T-cell (primary cell): ENCODE measurements at regions not wholly inside any gene's neighbourhood (a gene's known extent, or its start where the extent isn't known, plus 50 kb on each side); places are given as distances from the start of the nearest gene placed in this dataset.
"Not testable (repeated sequence)": the region's sequence is repeated elsewhere in the genome, so short reads cannot be mapped to it uniquely, and the experiment has no call there.

ENCODE experiments used
- ATAC-seq, 4 experiments: fragments of 200-7000 bp in 3 of 4; fragments of 150-1000 bp in 1 of 4; cut with Tn5 transposase; replicated peaks in 1 of 4; 1 replicate in 3 of 4; 2 replicates in 1 of 4; pipeline ENCODE4 v1.10.0; 2021; ENCODE audit warnings: moderate library complexity in 3 of 4, mild to moderate bottlenecking in 2 of 4, moderate number of reproducible peaks in 1 of 4
- CTCF ChIA-PET, 2 donors: fragments of 300-600 bp; sonication (Branson Sonifier 250); formaldehyde crosslinking; loops; one replicate each; lab custom pipeline; 2022; ENCODE audit warnings: antibody characterized with exemption in 2 of 2; lab: Charles Lee
- POLR2A ChIA-PET, 2 donors: fragments of 300-600 bp; sonication (Branson Sonifier 250); formaldehyde crosslinking; loops; one replicate each; lab custom pipeline; 2022; ENCODE audit warnings: antibody characterized with exemption in 2 of 2; lab: Charles Lee
- DNase-seq, 35 experiments: peaks; one replicate each; pipeline versions ENCODE4 v3.0.0 to v3.0.0-alpha.2; 2013 to 2023
- H3K27ac ChIP-seq: one replicate; pipeline ENCODE4 v1.5.1; 2013; ENCODE audit warnings: low read length
- H3K27me3 ChIP-seq, 2 experiments: replicated peaks in 1 of 2; 1 replicate in 1 of 2; 2 replicates in 1 of 2; pipeline versions ENCODE4 v1.6.1 to v1.7.0; 2013; ENCODE audit warnings: low read length in 1 of 2, mixed read lengths in 1 of 2; ENCODE audit not compliant: control insufficient read depth in 2 of 2, insufficient read depth in 2 of 2; ENCODE audit errors: extremely low read depth in 1 of 2
- H3K36me3 ChIP-seq, 2 donors: 1 replicate in 1 of 2; 2 replicates in 1 of 2; pipeline versions ENCODE4 v1.6.1 to v1.7.0; 2013; ENCODE audit warnings: low read length in 1 of 2; ENCODE audit not compliant: control insufficient read depth in 2 of 2, insufficient read depth in 1 of 2; ENCODE audit errors: extremely low read depth in 1 of 2
- H3K4me1 ChIP-seq, 2 experiments: 1 replicate in 1 of 2; 2 replicates in 1 of 2; pipeline versions ENCODE4 v1.6.1 to v1.7.0; 2013; ENCODE audit warnings: low read length in 2 of 2, mixed read lengths in 1 of 2; ENCODE audit not compliant: insufficient read depth in 2 of 2, control insufficient read depth in 1 of 2; ENCODE audit errors: extremely low read depth in 1 of 2
- H3K4me3 ChIP-seq, 2 donors: 1 replicate in 1 of 2; 2 replicates in 1 of 2; pipeline versions ENCODE4 v1.5.1 to v1.7.0; 2013; ENCODE audit warnings: mild to moderate bottlenecking in 2 of 2, low read length in 1 of 2, moderate library complexity in 1 of 2; ENCODE audit not compliant: control insufficient read depth in 1 of 2; ENCODE audit errors: extremely low read depth in 1 of 2
- H3K9me3 ChIP-seq: 2 replicates; pipeline ENCODE4 v1.7.0; 2013
- H3K27ac Mint-ChIP-seq, 2 donors: one replicate each; pipeline ENCODE4 v1.8.0; 2020 to 2021; ENCODE audit warnings: mild to moderate bottlenecking in 2 of 2, mixed read lengths in 2 of 2
- H3K27me3 Mint-ChIP-seq, 2 donors: one replicate each; pipeline ENCODE4 v1.8.0; 2021 to 2022; ENCODE audit warnings: mixed read lengths in 2 of 2
- H3K36me3 Mint-ChIP-seq: one replicate; pipeline ENCODE4 v1.8.0; 2021; ENCODE audit warnings: mixed read lengths
- H3K4me1 Mint-ChIP-seq, 3 donors: one replicate each; pipeline ENCODE4 v1.8.0; 2020 to 2022; ENCODE audit warnings: mixed read lengths in 3 of 3, mild to moderate bottlenecking in 1 of 3
- H3K4me3 Mint-ChIP-seq, 3 donors: one replicate each; pipeline ENCODE4 v1.8.0; 2020 to 2022; ENCODE audit warnings: mild to moderate bottlenecking in 3 of 3, mixed read lengths in 3 of 3, moderate library complexity in 3 of 3
- H3K9me3 Mint-ChIP-seq, 3 donors: one replicate each; pipeline ENCODE4 v1.8.0; 2020 to 2022; ENCODE audit warnings: mixed read lengths in 3 of 3
- WGBS: methylation state at CpG from one replicate; pipeline ENCODE4 v1.1.5; 2013; ENCODE audit warnings: missing lambda C conversion rate; ENCODE audit not compliant: insufficient coverage; 5-methylcytosine and 5-hydroxymethylcytosine counted together

DNA sequence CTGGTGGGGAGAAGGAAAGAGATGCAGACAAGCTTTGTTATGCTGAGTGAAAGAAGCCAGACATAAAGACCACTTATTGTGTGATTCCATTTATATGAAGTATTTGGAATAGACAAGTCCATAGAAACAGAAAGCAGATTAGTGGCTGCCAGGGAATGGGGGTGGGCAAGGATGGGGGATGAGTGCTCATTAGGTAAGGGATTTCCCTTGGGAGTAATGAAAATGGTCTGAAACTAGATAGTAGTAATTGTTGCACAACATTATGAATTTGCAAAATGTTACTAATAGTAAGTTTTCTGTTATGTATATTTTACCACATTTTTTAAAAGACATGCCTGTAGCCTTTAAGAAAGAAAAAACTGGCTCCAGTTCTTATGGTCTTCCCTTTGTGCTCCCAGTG, 154.9 kb downstream of the LNPK start:
- POLR2A ChIA-PET: no interaction called here
- Histone ChIP-seq H3K27me3 (no peaks in the 10 kb centered on the region), H3K36me3 (no peaks in the 10 kb centered on the region), H3K9me3 (no peaks in the 10 kb centered on the region), H3K4me3 (no peak overlapping the region), H3K4me1 (no peaks in the 10 kb centered on the region), H3K27ac (no peak overlapping the region)
- Mint-ChIP-seq H3K4me1 (no peaks in the 10 kb centered on the region), H3K27ac (no peak overlapping the region), H3K4me3 (no peak overlapping the region), H3K36me3 (no peaks in the 10 kb centered on the region), H3K27me3 (peaks cover 8 to 31% of the 10 kb centered on the region in 2 donors), H3K9me3 (peaks cover 0 to 6% (median 0%) of the 10 kb centered on the region in 3 donors)
- CTCF ChIA-PET: no interaction called here
- ATAC-seq (no peak), DNase-seq (no peak)

DNA sequence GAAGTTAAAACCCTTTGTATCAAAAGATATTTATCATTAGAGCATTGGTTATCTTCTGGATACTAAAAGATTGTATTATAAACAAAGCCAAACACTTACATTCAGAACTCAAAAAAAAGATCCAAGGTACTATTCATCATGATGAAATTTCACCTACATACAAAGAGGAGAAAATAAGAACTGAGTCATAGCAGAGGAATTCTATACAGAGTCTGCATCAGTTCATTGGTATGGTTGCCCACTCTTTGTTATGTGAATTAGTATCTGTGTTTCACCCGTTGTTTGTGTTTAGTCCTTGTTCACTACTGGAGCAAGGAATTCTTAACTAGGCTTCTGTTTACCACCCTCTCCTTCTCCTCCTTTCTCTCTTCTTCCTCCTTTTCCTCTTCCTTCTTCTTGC, 157.9 kb downstream of the LNPK start:
- no peaks in the 10 kb centered on the region for H3K4me1 ChIP-seq
- Mint-ChIP-seq H3K4me1 (no peaks in the 10 kb centered on the region), H3K9me3 (peaks cover 0 to 6% (median 0%) of the 10 kb centered on the region in 3 donors), H3K4me3 (no peak overlapping the region), H3K27ac (no peak overlapping the region), H3K27me3 (peaks cover 16 to 31% of the 10 kb centered on the region in 2 donors), H3K36me3 (no peaks in the 10 kb centered on the region)
- DNase-seq: no peak
- no peak overlapping the region for H3K27ac ChIP-seq
- no peaks in the 10 kb centered on the region for H3K9me3 ChIP-seq
- no peak overlapping the region for H3K4me3 ChIP-seq
- no peaks in the 10 kb centered on the region for H3K27me3 ChIP-seq
- no CpG with 5 or more reads among the region's 1 CpG for WGBS
- ATAC-seq: no peak
- ChIA-PET CTCF (no interaction called here), POLR2A (no interaction called here)
- H3K36me3 ChIP-seq: no peaks in the 10 kb centered on the region

DNA sequence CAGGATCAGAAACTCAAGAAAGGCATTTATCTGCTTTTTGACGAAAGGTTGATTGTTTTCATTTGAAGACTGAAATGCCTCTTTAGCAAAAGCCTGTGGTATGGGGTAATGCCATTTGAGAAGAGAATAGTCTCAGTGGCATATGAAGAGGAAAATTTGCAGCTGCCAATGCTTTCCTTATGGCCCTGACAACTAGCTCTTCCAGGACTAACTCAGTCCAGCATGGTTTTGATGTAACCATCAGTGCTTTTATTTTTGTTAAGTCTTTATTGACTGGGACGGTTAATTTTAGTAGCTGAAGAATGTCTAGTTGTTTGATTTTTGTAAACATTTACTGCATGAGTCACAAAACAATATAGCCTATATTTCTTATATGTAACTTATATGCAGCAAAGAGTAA, 158.4 kb downstream of the LNPK start:
- Histone ChIP-seq H3K27me3 (no peaks in the 10 kb centered on the region), H3K4me3 (no peak overlapping the region), H3K36me3 (no peaks in the 10 kb centered on the region), H3K9me3 (no peaks in the 10 kb centered on the region), H3K4me1 (no peaks in the 10 kb centered on the region), H3K27ac (no peak overlapping the region)
- POLR2A ChIA-PET: no interaction called here
- DNase-seq: no peak
- no peaks in the 10 kb centered on the region for H3K36me3 Mint-ChIP-seq
- WGBS: 100% methylated on average over 1 of the region's 2 CpGs
- no peak overlapping the region for H3K27ac Mint-ChIP-seq
- H3K4me1 Mint-ChIP-seq: no peaks in the 10 kb centered on the region
- H3K4me3 Mint-ChIP-seq: no peak overlapping the region
- no peak for ATAC-seq
- H3K9me3 Mint-ChIP-seq: peaks cover 0 to 6% (median 0%) of the 10 kb centered on the region in 3 donors
- CTCF ChIA-PET: no interaction called here
- peaks cover 16 to 35% of the 10 kb centered on the region in 2 donors for H3K27me3 Mint-ChIP-seq

DNA sequence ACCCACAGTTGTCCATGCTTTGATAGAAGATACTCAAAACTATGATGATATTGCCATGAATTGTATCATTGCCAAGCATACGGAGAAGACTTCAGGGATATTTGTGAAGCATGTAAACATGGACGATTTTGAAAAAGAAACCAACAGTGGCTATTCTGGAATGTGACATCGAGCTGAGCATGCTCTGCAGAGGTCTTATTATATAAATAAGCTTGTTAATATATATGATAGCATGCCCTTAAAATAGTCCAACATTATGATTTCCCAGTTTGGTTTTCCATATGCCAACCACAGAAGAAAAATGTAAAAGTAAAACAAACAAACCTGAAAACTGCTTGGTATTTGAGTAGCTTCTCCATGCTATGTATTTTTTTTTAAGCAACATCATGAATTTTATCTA, 159.1 kb downstream of the LNPK start:
- no peak overlapping the region for H3K4me3 Mint-ChIP-seq

DNA sequence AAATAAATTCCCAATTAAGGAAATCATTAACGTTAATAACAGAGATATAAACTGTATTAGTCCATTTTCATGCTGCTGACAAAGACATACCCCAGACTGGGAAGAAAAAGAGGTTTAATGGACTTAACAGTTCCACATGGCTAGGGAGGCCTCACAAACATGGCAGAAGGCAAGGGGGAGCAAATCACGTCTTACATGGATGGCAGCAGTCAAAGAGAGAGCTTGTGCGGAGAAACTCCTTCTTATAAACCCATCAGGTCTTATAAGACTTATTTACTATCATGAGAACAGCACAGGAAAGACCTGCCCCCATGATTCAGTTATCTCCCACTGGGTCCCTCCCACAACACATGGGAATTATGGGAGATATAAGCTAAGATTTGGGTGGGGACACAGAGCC, 161.3 kb downstream of the LNPK start:
- H3K36me3 ChIP-seq, H3K9me3 ChIP-seq, H3K9me3 Mint-ChIP-seq, H3K27ac ChIP-seq, ATAC-seq, H3K4me3 Mint-ChIP-seq, H3K4me1 ChIP-seq, DNase-seq, H3K27ac Mint-ChIP-seq, H3K36me3 Mint-ChIP-seq, H3K4me1 Mint-ChIP-seq, CTCF ChIA-PET, POLR2A ChIA-PET, H3K27me3 ChIP-seq, H3K4me3 ChIP-seq: not testable (repeated sequence)
- 67% methylated on average over 1 of the region's 3 CpGs for WGBS
- H3K27me3 Mint-ChIP-seq: peaks cover 9 to 29% of the 10 kb centered on the region in 2 donors

More for the DNA sequence above, 159.1 kb downstream of the LNPK start:
- Histone ChIP-seq H3K4me3 (no peak overlapping the region), H3K27ac (no peak overlapping the region), H3K36me3 (no peaks in the 10 kb centered on the region), H3K9me3 (no peaks in the 10 kb centered on the region), H3K4me1 (no peaks in the 10 kb centered on the region), H3K27me3 (no peaks in the 10 kb centered on the region)
- Mint-ChIP-seq H3K27ac (no peak overlapping the region), H3K4me1 (no peaks in the 10 kb centered on the region), H3K9me3 (peaks cover 0 to 1% (median 0%) of the 10 kb centered on the region in 3 donors), H3K36me3 (no peaks in the 10 kb centered on the region), H3K27me3 (peaks cover 16 to 33% of the 10 kb centered on the region in 2 donors)
- ChIA-PET POLR2A (interaction anchor here in 1 of 2 donors (0.6 kb wide), 1 partner anchor 55 kb away, joined by 3 read pairs; no protein-coding TSS in a partner anchor), CTCF (no interaction called here)
- DNase-seq (no peak), ATAC-seq (no peak)
- 0% methylated on average over 1 of the region's 3 CpGs for WGBS

DNA sequence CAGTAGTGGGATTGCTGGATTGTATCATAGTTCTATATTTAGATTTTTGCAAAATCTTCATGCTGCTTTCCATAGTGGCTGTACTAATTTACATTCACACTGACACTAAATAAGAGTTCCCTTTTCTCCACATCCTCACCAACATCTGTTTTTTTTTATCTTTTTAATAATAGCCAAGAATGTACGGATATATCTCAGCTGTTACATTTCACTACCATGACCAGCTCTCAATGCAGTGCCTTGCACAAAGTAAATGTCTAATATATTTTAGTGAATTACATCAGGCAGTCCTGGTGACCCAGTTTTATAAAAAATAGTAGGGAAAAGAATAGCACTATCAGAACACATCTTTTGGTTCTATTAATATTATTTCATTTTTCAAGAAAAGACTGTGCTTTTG, 161.8 kb downstream of the LNPK start:
- no peaks in the 10 kb centered on the region for H3K4me1 ChIP-seq
- no peaks in the 10 kb centered on the region for H3K27me3 ChIP-seq
- no peaks in the 10 kb centered on the region for H3K9me3 ChIP-seq
- H3K36me3 Mint-ChIP-seq: no peaks in the 10 kb centered on the region
- CTCF ChIA-PET: no interaction called here
- no peak overlapping the region for H3K27ac ChIP-seq
- no CpG with 5 or more reads among the region's 1 CpG for WGBS
- H3K4me3 ChIP-seq: no peak overlapping the region
- H3K27ac Mint-ChIP-seq: no peak overlapping the region
- H3K4me1 Mint-ChIP-seq: no peaks in the 10 kb centered on the region
- POLR2A ChIA-PET: no interaction called here
- ATAC-seq: no peak
- no peak overlapping the region for H3K4me3 Mint-ChIP-seq
- H3K9me3 Mint-ChIP-seq: no peaks in the 10 kb centered on the region
- peaks cover 11 to 26% of the 10 kb centered on the region in 2 donors for H3K27me3 Mint-ChIP-seq
- H3K36me3 ChIP-seq: no peaks in the 10 kb centered on the region
- DNase-seq: no peak

DNA sequence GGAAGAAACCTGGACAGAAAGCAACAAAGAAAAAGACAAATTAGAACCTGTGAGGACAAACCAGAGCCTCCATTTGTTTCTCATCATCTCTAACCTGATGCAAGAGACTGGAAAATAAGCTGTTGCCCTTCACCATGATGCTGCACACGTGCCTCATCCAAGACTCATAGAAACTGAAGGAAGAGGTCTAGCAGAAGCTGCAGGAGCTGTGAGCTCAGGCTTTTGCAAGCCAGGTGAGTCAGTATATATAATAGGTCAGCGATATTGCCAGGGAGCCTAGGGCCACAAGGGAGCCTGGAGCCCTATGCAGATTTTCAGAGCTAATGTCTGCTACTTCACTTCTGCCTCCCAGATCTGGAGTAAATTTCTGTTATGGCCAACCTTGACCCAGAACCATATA, 163.1 kb downstream of the LNPK start:
- WGBS: 100% methylated on average over 1 of the region's 2 CpGs
- CTCF ChIA-PET: no interaction called here

More for the DNA sequence above, 163.1 kb downstream of the LNPK start:
- H3K36me3 Mint-ChIP-seq: no peaks in the 10 kb centered on the region
- DNase-seq (no peak), ATAC-seq (no peak)
- H3K4me1 Mint-ChIP-seq: no peaks in the 10 kb centered on the region
- H3K27ac Mint-ChIP-seq: no peak overlapping the region
- H3K9me3 Mint-ChIP-seq: no peaks in the 10 kb centered on the region
- H3K9me3 ChIP-seq: no peaks in the 10 kb centered on the region
- no peak overlapping the region for H3K4me3 Mint-ChIP-seq
- peaks cover 13 to 27% of the 10 kb centered on the region in 2 donors for H3K27me3 Mint-ChIP-seq
- no peaks in the 10 kb centered on the region for H3K27me3 ChIP-seq
- no peaks in the 10 kb centered on the region for H3K36me3 ChIP-seq
- no peak overlapping the region for H3K27ac ChIP-seq
- H3K4me1 ChIP-seq: no peaks in the 10 kb centered on the region
- POLR2A ChIA-PET: no interaction called here
- H3K4me3 ChIP-seq: no peak overlapping the region
